Endothelial cell of umbilical vein (primary cell): ENCODE measurements at regions not wholly inside any gene's neighbourhood (a gene's known extent, or its start where the extent isn't known, plus 50 kb on each side); places are given as distances from the start of the nearest gene placed in this dataset.

ENCODE experiments used
- BruUV-seq: library from RNA; stranded (reverse); fragments of 400-500 nt; replicated peaks from 2 replicates; lab custom pipeline; 2021; lab: Mats Ljungman, UMichigan
- CTCF ChIA-PET: fragments of 300-600, 350-600 bp; sonication (Branson Sonifier 250); formaldehyde crosslinking; loops from one replicate; lab custom pipeline; 2021; ENCODE audit warnings: antibody characterized with exemption, inconsistent platforms; lab: Charles Lee
- POLR2A ChIA-PET: fragments of 300-600, 350-600 bp; sonication (Branson Sonifier 250); formaldehyde crosslinking; loops from one replicate; lab custom pipeline; 2021; ENCODE audit warnings: antibody characterized with exemption, inconsistent platforms; lab: Charles Lee
- DNase-seq: peaks from one replicate; pipeline ENCODE4 v3.0.0-alpha.2; 2011; ENCODE audit warnings: low read depth, low spot score
- FAIRE-seq: peaks from 2 replicates; lab custom pipeline; 2011; peaks lifted over from hg19 to GRCh38; lab: Jason Lieb, UNC
- H2AFZ ChIP-seq: 2 replicates; pipeline ENCODE4 v1.6.0; 2012; ENCODE audit warnings: low read depth, low read length, control low read depth, inconsistent platforms
- H3K27ac ChIP-seq: 2 replicates; pipeline ENCODE4 v1.5.1; 2011; ENCODE audit warnings: low read depth, mild to moderate bottlenecking, control low read depth, low read length, moderate library complexity; ENCODE audit not compliant: insufficient read depth
- H3K27me3 ChIP-seq, 2 experiments: 2 replicates each; pipeline versions ENCODE4 v1.6.0 to v1.6.1; 2011; ENCODE audit warnings: low read length in 2 of 2, mixed read lengths in 1 of 2; ENCODE audit not compliant: control insufficient read depth in 2 of 2, insufficient read depth in 2 of 2
- H3K36me3 ChIP-seq, 2 experiments: 2 replicates in 1 of 2; 3 replicates in 1 of 2; pipeline ENCODE4 v1.5.1; 2011; ENCODE audit warnings: low read length in 2 of 2, mild to moderate bottlenecking in 1 of 2, moderate library complexity in 1 of 2; ENCODE audit not compliant: control insufficient read depth in 2 of 2, insufficient read depth in 2 of 2; ENCODE audit errors: extremely low read depth in 1 of 2
- H3K4me1 ChIP-seq: 3 replicates; pipeline ENCODE4 v1.5.1; 2011; ENCODE audit warnings: mild to moderate bottlenecking, low read length; ENCODE audit not compliant: control insufficient read depth, insufficient read depth; ENCODE audit errors: extremely low read depth
- H3K4me2 ChIP-seq: 2 replicates; pipeline ENCODE4 v1.6.1; 2011; ENCODE audit warnings: low read length, control low read depth, mixed read lengths; ENCODE audit not compliant: insufficient read depth
- H3K4me3 ChIP-seq, 3 experiments: fragments of 200-600 bp in 1 of 3; sonication (generic), shearing (Covaris generic) in 1 of 3; replicated peaks in 1 of 3; 2 replicates each; pipeline ENCODE4 v1.5.1; 2011 to 2016; ENCODE audit warnings: control low read depth in 3 of 3, low read length in 3 of 3, mild to moderate bottlenecking in 2 of 3, inconsistent platforms in 1 of 3, low read depth in 1 of 3, moderate library complexity in 1 of 3; ENCODE audit not compliant: insufficient read depth in 1 of 3
- H3K79me2 ChIP-seq: 2 replicates; pipeline ENCODE4 v1.6.0; 2012; ENCODE audit warnings: low read length, inconsistent platforms; ENCODE audit not compliant: control insufficient read depth, insufficient read depth
- H3K9ac ChIP-seq: replicated peaks from 2 replicates; pipeline ENCODE3; 2011; ENCODE audit warnings: low read length, control low read depth; ENCODE audit not compliant: insufficient read depth; ENCODE audit errors: extremely low read depth
- H3K9me1 ChIP-seq: replicated peaks from 3 replicates; pipeline ENCODE4 v1.6.0; 2011; ENCODE audit warnings: mild to moderate bottlenecking, low read length; ENCODE audit not compliant: control insufficient read depth, insufficient read depth; ENCODE audit errors: extremely low read depth
- H3K9me3 ChIP-seq: replicated peaks from 2 replicates; pipeline ENCODE4 v1.5.1; 2012; ENCODE audit warnings: low read length, inconsistent platforms; ENCODE audit not compliant: control insufficient read depth, insufficient read depth
- H4K20me1 ChIP-seq: replicated peaks from 2 replicates; pipeline ENCODE3; 2011; ENCODE audit warnings: mild to moderate bottlenecking, low read length; ENCODE audit not compliant: control insufficient read depth, insufficient read depth; ENCODE audit errors: extremely low read depth
- EZH2 ChIP-seq: IDR thresholded peaks from 2 replicates; pipeline ENCODE4 v1.6.1; 2012; ENCODE audit warnings: borderline replicate concordance, low read depth, mild to moderate bottlenecking, moderate library complexity, low read length, inconsistent platforms; ENCODE audit not compliant: severe bottlenecking
- FOS ChIP-seq: IDR thresholded peaks from 2 replicates; pipeline ENCODE4 v1.6.1; 2011; ENCODE audit warnings: mild to moderate bottlenecking, low read length, moderate library complexity, borderline replicate concordance; ENCODE audit not compliant: insufficient read depth
- GATA2 ChIP-seq: IDR thresholded peaks from 2 replicates; pipeline ENCODE4 v1.7.0; 2011; ENCODE audit warnings: low read depth, mild to moderate bottlenecking, moderate library complexity, mixed read lengths, low read length; ENCODE audit not compliant: insufficient read length, insufficient read depth
- JUN ChIP-seq: IDR thresholded peaks from 2 replicates; pipeline ENCODE4 v1.6.1; 2011; ENCODE audit warnings: borderline replicate concordance, low read depth; ENCODE audit not compliant: insufficient read length, insufficient read depth
- MYC ChIP-seq: IDR thresholded peaks from one replicate; pipeline ENCODE4 v1.6.1; 2011; ENCODE audit warnings: mild to moderate bottlenecking, low read depth, low read length
- POLR2A ChIP-seq: IDR thresholded peaks from 2 replicates; pipeline ENCODE4 v1.6.1; 2012; ENCODE audit warnings: low read depth, mild to moderate bottlenecking, control low read depth, low read length
- POLR2AphosphoS5 ChIP-seq: IDR thresholded peaks from 2 replicates; pipeline ENCODE4 v1.6.1; 2012; ENCODE audit warnings: low read depth, mild to moderate bottlenecking, control low read depth, low read length, moderate library complexity; ENCODE audit not compliant: insufficient read depth
- dilution Hi-C: fragments of 300-500 bp; cut with MboI; formaldehyde crosslinking; loops from one replicate; pipeline ENCODE4 v1.15.0; 2019; ENCODE audit warnings: low sequenced_read_pairs; ENCODE audit not compliant: extremely low pct_ligation_motif_present
- intact Hi-C: fragments of 100-400 bp; cut with micrococcal nuclease; formaldehyde crosslinking; loops from one replicate; pipeline ENCODE4 v1.10.0; 2022
- TF ChIP-seq, protein P1 (sequence below): IDR thresholded peaks from 2 replicates; pipeline ENCODE4 v1.6.1; 2011; ENCODE audit not compliant: insufficient read depth, insufficient read length
- TF ChIP-seq, protein P2 (sequence below), 2 donors: IDR thresholded peaks; 1 replicate in 1 of 2; 2 replicates in 1 of 2; pipeline ENCODE4 v1.5.1; 2011; ENCODE audit warnings: low read length in 2 of 2, mild to moderate bottlenecking in 2 of 2, moderate library complexity in 2 of 2, control low read depth in 1 of 2, inconsistent platforms in 1 of 2, low read depth in 1 of 2; ENCODE audit not compliant: insufficient read depth in 1 of 2; ENCODE audit errors: extremely low read depth in 1 of 2

DNA sequence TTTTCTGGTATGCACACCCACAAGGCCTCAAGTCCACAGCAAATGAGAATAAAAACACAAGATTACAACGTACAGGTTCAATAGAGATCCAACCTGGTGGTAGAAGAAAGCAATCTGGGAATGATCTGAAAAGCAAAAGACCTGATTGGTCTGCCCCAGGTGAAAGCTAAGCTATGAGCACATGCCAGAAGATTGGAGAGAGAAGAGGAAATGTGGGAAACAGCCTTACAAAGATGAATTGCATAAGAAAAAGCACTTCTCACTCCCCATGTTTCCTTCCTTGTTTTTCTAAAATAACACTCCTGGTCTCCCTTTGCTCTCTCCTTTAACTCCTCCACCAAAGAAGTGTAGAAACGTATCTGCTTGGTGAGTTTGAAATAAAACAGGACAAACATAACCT, 77.3 kb upstream of the ANO6 start:
- ChIA-PET POLR2A (no interaction called here), CTCF (interaction anchor here (1.9 kb wide), 1 partner anchor 8 kb away, joined by 4 read pairs; no protein-coding TSS in a partner anchor)
- Histone ChIP-seq H2AFZ (no peak overlapping the region), H3K9me3 (no peaks in the 10 kb centered on the region), H3K4me1 (no peaks in the 10 kb centered on the region), H3K4me2 (no peak overlapping the region), H3K27me3 (no peaks in the 10 kb centered on the region), H3K9me1 (no peaks in the 10 kb centered on the region), H3K79me2 (no peaks in the 10 kb centered on the region), H3K9ac (no peak overlapping the region), H3K27ac (no peak overlapping the region), H4K20me1 (no peaks in the 10 kb centered on the region), H3K4me3 (no peak overlapping the region), H3K36me3 (no peaks in the 10 kb centered on the region)
- FAIRE-seq (no peak), DNase-seq (no peak)
- dilution Hi-C loops, result no loop called here
- no TSS peak for BruUV-seq
- TF ChIP-seq JUN, result no peak
- TF ChIP-seq POLR2A, result no peak
- intact Hi-C loops, result no loop called here

DNA sequence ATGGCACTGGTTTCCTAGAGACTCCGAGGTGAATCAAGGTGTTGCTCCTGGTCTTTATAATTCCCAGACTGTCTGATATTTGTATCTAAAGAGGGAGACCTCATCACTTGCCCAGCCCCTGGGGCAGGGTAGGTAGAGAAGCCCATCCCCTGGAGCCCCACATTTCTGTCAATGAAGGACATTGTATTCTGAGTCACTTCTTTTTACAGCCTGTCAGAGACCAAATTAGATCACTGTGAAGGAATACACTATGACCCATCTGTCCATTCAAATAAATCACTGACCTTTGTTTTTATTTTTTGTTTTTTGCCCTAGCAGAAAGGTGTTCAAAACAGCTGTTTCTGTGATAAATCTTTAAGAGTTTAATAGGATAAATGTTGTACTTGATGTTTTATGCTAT, 67.9 kb upstream of the ANO6 start:
- H3K4me1 ChIP-seq, result no peaks in the 10 kb centered on the region
- no peak overlapping the region for H3K27ac ChIP-seq
- H3K36me3 ChIP-seq, result no peaks in the 10 kb centered on the region
- no peak overlapping the region for H3K4me2 ChIP-seq
- BruUV-seq, result no TSS peak
- ChIA-PET POLR2A (no interaction called here), CTCF (no interaction called here)
- no peak for FAIRE-seq
- H3K79me2 ChIP-seq, result no peaks in the 10 kb centered on the region
- H3K9me1 ChIP-seq, result no peaks in the 10 kb centered on the region
- H3K9ac ChIP-seq, result no peak overlapping the region
- intact Hi-C loops, result no loop called here
- no peak overlapping the region for H2AFZ ChIP-seq
- no peaks in the 10 kb centered on the region for H4K20me1 ChIP-seq
- peaks cover 1 to 5% of the 10 kb centered on the region in 2 experiments for H3K27me3 ChIP-seq
- TF ChIP-seq POLR2A, result no peak
- no peak for TF ChIP-seq FOS
- no peak for TF ChIP-seq POLR2AphosphoS5
- TF ChIP-seq, protein P1, sequence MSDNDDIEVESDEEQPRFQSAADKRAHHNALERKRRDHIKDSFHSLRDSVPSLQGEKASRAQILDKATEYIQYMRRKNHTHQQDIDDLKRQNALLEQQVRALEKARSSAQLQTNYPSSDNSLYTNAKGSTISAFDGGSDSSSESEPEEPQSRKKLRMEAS, result no peak
- TF ChIP-seq JUN, result no peak
- TF ChIP-seq, protein P2, sequence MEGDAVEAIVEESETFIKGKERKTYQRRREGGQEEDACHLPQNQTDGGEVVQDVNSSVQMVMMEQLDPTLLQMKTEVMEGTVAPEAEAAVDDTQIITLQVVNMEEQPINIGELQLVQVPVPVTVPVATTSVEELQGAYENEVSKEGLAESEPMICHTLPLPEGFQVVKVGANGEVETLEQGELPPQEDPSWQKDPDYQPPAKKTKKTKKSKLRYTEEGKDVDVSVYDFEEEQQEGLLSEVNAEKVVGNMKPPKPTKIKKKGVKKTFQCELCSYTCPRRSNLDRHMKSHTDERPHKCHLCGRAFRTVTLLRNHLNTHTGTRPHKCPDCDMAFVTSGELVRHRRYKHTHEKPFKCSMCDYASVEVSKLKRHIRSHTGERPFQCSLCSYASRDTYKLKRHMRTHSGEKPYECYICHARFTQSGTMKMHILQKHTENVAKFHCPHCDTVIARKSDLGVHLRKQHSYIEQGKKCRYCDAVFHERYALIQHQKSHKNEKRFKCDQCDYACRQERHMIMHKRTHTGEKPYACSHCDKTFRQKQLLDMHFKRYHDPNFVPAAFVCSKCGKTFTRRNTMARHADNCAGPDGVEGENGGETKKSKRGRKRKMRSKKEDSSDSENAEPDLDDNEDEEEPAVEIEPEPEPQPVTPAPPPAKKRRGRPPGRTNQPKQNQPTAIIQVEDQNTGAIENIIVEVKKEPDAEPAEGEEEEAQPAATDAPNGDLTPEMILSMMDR (IDR thresholded peaks at IDR 0.05; ENCODE audit: extremely low read depth in 1 of 2, insufficient read depth in 1 of 2, low read depth in 1 of 2, low read length in 2 of 2), result no peak
- no peak for TF ChIP-seq GATA2
- no peak for TF ChIP-seq MYC
- TF ChIP-seq EZH2, result no peak
- no peak for DNase-seq
- no peak overlapping the region for H3K4me3 ChIP-seq
- H3K9me3 ChIP-seq, result no peaks in the 10 kb centered on the region
- dilution Hi-C loops, result no loop called here
